Esophagus muscularis mucosa (tissue), 4 donors: ENCODE measurements at regions not wholly inside any gene's neighbourhood (a gene's known extent, or its start where the extent isn't known, plus 50 kb on each side); places are given as distances from the start of the nearest gene placed in this dataset.

ENCODE experiments used
- DNase-seq: peaks from one replicate; pipeline ENCODE4 v3.0.0-alpha.2; 2017; ENCODE audit errors: extremely low spot score
- H3K27ac ChIP-seq, 4 donors: fragments of 200-600 bp; sonication (generic); replicated peaks in 1 of 4; 1 replicate in 3 of 4; 2 replicates in 1 of 4; pipeline ENCODE4 v1.5.1; 2016 to 2019; ENCODE audit warnings: mild to moderate bottlenecking in 1 of 4
- H3K27me3 ChIP-seq, 4 donors: fragments of 200-600 bp; sonication (generic); one replicate each; pipeline versions ENCODE4 v1.5.1 to v1.6.0; 2016 to 2019
- H3K36me3 ChIP-seq, 4 donors: fragments of 200-600 bp; sonication (generic); one replicate each; pipeline ENCODE4 v1.5.1; 2016 to 2019
- H3K4me1 ChIP-seq, 4 donors: fragments of 200-600 bp; sonication (generic); one replicate each; pipeline ENCODE4 v1.5.1; 2016 to 2019
- H3K4me3 ChIP-seq, 4 donors: fragments of 200-600 bp; sonication (generic); 1 replicate in 2 of 4; 2 replicates in 2 of 4; pipeline ENCODE4 v1.5.1; 2016 to 2019; ENCODE audit warnings: mild to moderate bottlenecking in 4 of 4, moderate library complexity in 1 of 4
- H3K9me3 ChIP-seq, 4 donors: fragments of 200-600 bp; sonication (generic); 1 replicate in 3 of 4; 2 replicates in 1 of 4; pipeline ENCODE4 v1.5.1; 2016 to 2019
- CTCF ChIP-seq, 3 experiments: fragments of 200-600 bp in 2 of 3; fragments of 450-650 bp in 1 of 3; sonication (generic) in 2 of 3; IDR thresholded peaks; one replicate each; pipeline ENCODE4 v1.5.1; 2017 to 2019; ENCODE audit warnings: antibody characterized with exemption in 3 of 3, mild to moderate bottlenecking in 2 of 3, moderate library complexity in 1 of 3
- EP300 ChIP-seq: sonication (generic); formaldehyde crosslinking; IDR thresholded peaks from one replicate; pipeline ENCODE4 v1.6.1; 2017; ENCODE audit warnings: antibody characterized with exemption
- POLR2A ChIP-seq: fragments of 450-650 bp; IDR thresholded peaks from one replicate; pipeline ENCODE4 v1.6.1; 2017; ENCODE audit warnings: antibody characterized with exemption, moderate library complexity, mild to moderate bottlenecking, low read depth
- POLR2AphosphoS5 ChIP-seq, 2 donors: sonication (generic); formaldehyde crosslinking; IDR thresholded peaks; one replicate each; pipeline ENCODE4 v1.6.1; 2017; ENCODE audit warnings: antibody characterized with exemption in 2 of 2
- WGBS: methylation state at CpG from one replicate; pipeline ENCODE4 v1.1.5; 2018; 5-methylcytosine and 5-hydroxymethylcytosine counted together
- intact Hi-C: fragments of 100-400 bp; cut with DNase I; formaldehyde crosslinking; loops from one replicate; pipeline ENCODE4 v1.15.1; 2023

- H3K36me3 ChIP-seq, result no peaks in the 10 kb centered on the region
- intact Hi-C loops, result no loop called here
- DNase-seq, result peak; percentile 45
- no peaks in the 10 kb centered on the region for H3K4me1 ChIP-seq
- peaks cover 0 to 15% (median 11%) of the 10 kb centered on the region in 4 donors for H3K9me3 ChIP-seq
- H3K4me3 ChIP-seq, result no peak overlapping the region
- H3K27ac ChIP-seq, result no peak overlapping the region
- H3K27me3 ChIP-seq, result no peaks in the 10 kb centered on the region
- no peak for TF ChIP-seq EP300
- no peak for TF ChIP-seq POLR2AphosphoS5 (IDR thresholded peaks at IDR 0.05)
- TF ChIP-seq POLR2A, result no peak
- TF ChIP-seq CTCF (IDR thresholded peaks at IDR 0.05), result no peak
These were observed 126.7 kb downstream of the CYLD start for GRCh38 chr16:50868577-50868976.

- 82% methylated on average over 2 of the region's 2 CpGs for WGBS
- H3K27me3 ChIP-seq, result no peaks in the 10 kb centered on the region
- DNase-seq, result no peak
- no peak for TF ChIP-seq EP300
- no peak for TF ChIP-seq POLR2AphosphoS5 (IDR thresholded peaks at IDR 0.05)
- TF ChIP-seq CTCF (IDR thresholded peaks at IDR 0.05), result no peak
- no peak for TF ChIP-seq POLR2A
- H3K36me3 ChIP-seq, result no peaks in the 10 kb centered on the region
- peaks cover 0 to 6% (median under 1%) of the 10 kb centered on the region in 4 donors for H3K9me3 ChIP-seq
- H3K4me3 ChIP-seq, result no peak overlapping the region
- H3K4me1 ChIP-seq, result no peaks in the 10 kb centered on the region
- intact Hi-C loops, result no loop called here
- H3K27ac ChIP-seq, result no peak overlapping the region
These were observed 124.9 kb downstream of the CYLD start for GRCh38 chr16:50866806-50867205.

GRCh38 chr16:50864386-50864785 is 122.5 kb downstream of the CYLD start:
- Histone ChIP-seq H3K4me1 (no peaks in the 10 kb centered on the region), H3K9me3 (peaks cover 0 to 6% (median 0%) of the 10 kb centered on the region in 4 donors), H3K27ac (no peak overlapping the region), H3K4me3 (no peak overlapping the region), H3K36me3 (no peaks in the 10 kb centered on the region), H3K27me3 (no peaks in the 10 kb centered on the region)
- 88% methylated on average over 5 of the region's 5 CpGs for WGBS
- TF ChIP-seq CTCF (IDR thresholded peaks at IDR 0.05), result no peak
- TF ChIP-seq POLR2A, result no peak
- no peak for TF ChIP-seq POLR2AphosphoS5 (IDR thresholded peaks at IDR 0.05)
- TF ChIP-seq EP300, result no peak
- intact Hi-C loops, result no loop called here
- DNase-seq, result peak; percentile 66

GRCh38 chr16:50863644-50864144 is 121.8 kb downstream of the CYLD start:
- Histone ChIP-seq H3K27me3 (no peaks in the 10 kb centered on the region), H3K4me1 (no peaks in the 10 kb centered on the region), H3K4me3 (no peak overlapping the region), H3K9me3 (peaks cover 0 to 6% (median 0%) of the 10 kb centered on the region in 4 donors), H3K27ac (no peak overlapping the region), H3K36me3 (no peaks in the 10 kb centered on the region)
- DNase-seq, result peak; percentile 91
- no peak for TF ChIP-seq CTCF (IDR thresholded peaks at IDR 0.05)
- TF ChIP-seq POLR2AphosphoS5 (IDR thresholded peaks at IDR 0.05), result no peak
- no peak for TF ChIP-seq EP300
- no peak for TF ChIP-seq POLR2A
- intact Hi-C loops, result no loop called here
- 87% methylated on average over 3 of the region's 8 CpGs for WGBS
